ENCODE measurements at regions not wholly inside any gene's neighbourhood (a gene's known extent, or its start where the extent isn't known, plus 50 kb on each side); places are given as distances from the start of the nearest gene placed in this dataset.
"Not testable (repeated sequence)": the region's sequence is repeated elsewhere in the genome, so short reads cannot be mapped to it uniquely, and the experiment has no call there.

GRCh38 chr17:77619851-77620250 lies 338.7 kb upstream of the TNRC6C start:
- DNase-seq (ENCODE audit: low read depth) = no peak

GRCh38 chr17:77620282-77620681 lies 338.2 kb upstream of the TNRC6C start:
- DNase-seq (ENCODE audit: low read depth) = no peak

- DNase-seq (ENCODE audit: low read depth) = not testable (repeated sequence)
Measured at GRCh38 chr17:77622084-77622483, 336.4 kb upstream of the TNRC6C start.

- DNase-seq (ENCODE audit: low read depth) = no peak
Measured at GRCh38 chr17:77622647-77623046, 335.9 kb upstream of the TNRC6C start.

- not testable (repeated sequence) for DNase-seq (ENCODE audit: low read depth)
Measured at GRCh38 chr17:77623321-77623720, 335.2 kb upstream of the TNRC6C start.

- no peak for DNase-seq (ENCODE audit: low read depth)
Measured at GRCh38 chr17:77628035-77628434, 330.5 kb upstream of the TNRC6C start.

- DNase-seq (ENCODE audit: low read depth) = not testable (repeated sequence)
Measured at GRCh38 chr17:77629284-77629683, 329.2 kb upstream of the TNRC6C start.

GRCh38 chr17:77631307-77631706 lies 327.2 kb upstream of the TNRC6C start:
- no peak for DNase-seq (ENCODE audit: low read depth)

- no peak for DNase-seq (ENCODE audit: low read depth)
Measured at GRCh38 chr17:77632619-77633018, 325.9 kb upstream of the TNRC6C start.

- no peak for DNase-seq (ENCODE audit: low read depth)
Measured at GRCh38 chr17:77634710-77635109, 323.8 kb upstream of the TNRC6C start.

GRCh38 chr17:77635176-77635575 lies 323.3 kb upstream of the TNRC6C start:
- DNase-seq (ENCODE audit: low read depth) = no peak

- not testable (repeated sequence) for DNase-seq (ENCODE audit: low read depth)
Measured at GRCh38 chr17:77635785-77636184, 322.7 kb upstream of the TNRC6C start.

- DNase-seq (ENCODE audit: low read depth) = no peak
Measured at GRCh38 chr17:77636835-77637817, 321.4 kb upstream of the TNRC6C start.

- no peak for DNase-seq (ENCODE audit: low read depth)
Measured at GRCh38 chr17:77637818-77638575, 320.5 kb upstream of the TNRC6C start.

- no peak for DNase-seq (ENCODE audit: low read depth)
Measured at GRCh38 chr17:77640252-77640651, 318.3 kb upstream of the TNRC6C start.

GRCh38 chr17:77640916-77641605 lies 317.4 kb upstream of the TNRC6C start:
- DNase-seq (ENCODE audit: low read depth) = no peak

GRCh38 chr17:77641718-77642117 lies 316.8 kb upstream of the TNRC6C start:
- no peak for DNase-seq (ENCODE audit: low read depth)

GRCh38 chr17:77644181-77645071 lies 314.1 kb upstream of the TNRC6C start:
- no peak for DNase-seq (ENCODE audit: low read depth)

- DNase-seq (ENCODE audit: low read depth) = no peak
Measured at GRCh38 chr17:77645072-77646045, 313.1 kb upstream of the TNRC6C start.

GRCh38 chr17:77646046-77646430 lies 312.5 kb upstream of the TNRC6C start:
- no peak for DNase-seq (ENCODE audit: low read depth)

Measured in stimulated activated CD8-positive, alpha-beta memory T cell treated with anti-CD3 and anti-CD28 coated beads, Interleukin-15, amount 100 ng/mL, for 24 hours (primary cell).